BLaER1 (cell line): ENCODE measurements at regions not wholly inside any gene's neighbourhood (a gene's known extent, or its start where the extent isn't known, plus 50 kb on each side); places are given as distances from the start of the nearest gene placed in this dataset.
"Not testable (repeated sequence)": the region's sequence is repeated elsewhere in the genome, so short reads cannot be mapped to it uniquely, and the experiment has no call there.

Source experiments
- H3K27ac ChIP-seq: shearing (Covaris generic); formaldehyde crosslinking; 2 replicates; pipeline ENCODE4 v1.8.1; 2022
- H3K27me3 ChIP-seq: shearing (Covaris generic); formaldehyde crosslinking; 2 replicates; pipeline ENCODE4 v1.8.1; 2022
- H3K36me3 ChIP-seq: shearing (Covaris generic); formaldehyde crosslinking; 2 replicates; pipeline ENCODE4 v1.8.1; 2022
- H3K4me1 ChIP-seq: shearing (Covaris generic); formaldehyde crosslinking; 2 replicates; pipeline ENCODE4 v1.8.1; 2022
- H3K4me2 ChIP-seq: shearing (Covaris generic); formaldehyde crosslinking; 2 replicates; pipeline ENCODE4 v1.8.1; 2022
- H3K4me3 ChIP-seq: shearing (Covaris generic); formaldehyde crosslinking; 2 replicates; pipeline ENCODE4 v1.8.1; 2022
- H3K9ac ChIP-seq: shearing (Covaris generic); formaldehyde crosslinking; 2 replicates; pipeline ENCODE4 v1.8.1; 2022
- H3K9me3 ChIP-seq: shearing (Covaris generic); formaldehyde crosslinking; 2 replicates; pipeline ENCODE4 v1.8.1; 2022
- H4K20me1 ChIP-seq: shearing (Covaris generic); formaldehyde crosslinking; 2 replicates; pipeline ENCODE4 v1.8.1; 2022
- Cebpa-rat ChIP-seq: shearing (Covaris generic); IDR thresholded peaks from 2 replicates; pipeline ENCODE4 v1.8.1; 2022

- Histone ChIP-seq H4K20me1 (no peaks in the 10 kb centered on the region), H3K9me3 (no peaks in the 10 kb centered on the region), H3K4me3 (no peak overlapping the region), H3K27ac (no peak overlapping the region), H3K4me2 (no peak overlapping the region), H3K9ac (no peak overlapping the region), H3K27me3 (no peaks in the 10 kb centered on the region), H3K36me3 (no peaks in the 10 kb centered on the region), H3K4me1 (no peaks in the 10 kb centered on the region)
- no peak for TF ChIP-seq Cebpa-rat
Measured at GRCh38 chr14:71764701-71765382, 167.4 kb upstream of the RGS6 start.

- Histone ChIP-seq H3K4me1 (no peaks in the 10 kb centered on the region), H3K9me3 (no peaks in the 10 kb centered on the region), H3K27me3 (no peaks in the 10 kb centered on the region), H3K36me3 (no peaks in the 10 kb centered on the region), H3K27ac (no peak overlapping the region), H3K9ac (no peak overlapping the region), H3K4me2 (no peak overlapping the region), H3K4me3 (no peak overlapping the region), H4K20me1 (no peaks in the 10 kb centered on the region)
- TF ChIP-seq Cebpa-rat: no peak
Measured at GRCh38 chr14:71765505-71765904, 166.7 kb upstream of the RGS6 start.

GRCh38 chr14:71770431-71770830 lies 161.8 kb upstream of the RGS6 start:
- no peak overlapping the region for H3K9ac ChIP-seq
- H3K36me3 ChIP-seq: no peaks in the 10 kb centered on the region
- H3K27me3 ChIP-seq: no peaks in the 10 kb centered on the region
- no peaks in the 10 kb centered on the region for H3K4me1 ChIP-seq
- no peak overlapping the region for H3K4me2 ChIP-seq
- no peak for TF ChIP-seq Cebpa-rat
- H3K27ac ChIP-seq: no peak overlapping the region
- H4K20me1 ChIP-seq: no peaks in the 10 kb centered on the region
- no peak overlapping the region for H3K4me3 ChIP-seq
- peaks cover 11% of the 10 kb centered on the region for H3K9me3 ChIP-seq

DNA sequence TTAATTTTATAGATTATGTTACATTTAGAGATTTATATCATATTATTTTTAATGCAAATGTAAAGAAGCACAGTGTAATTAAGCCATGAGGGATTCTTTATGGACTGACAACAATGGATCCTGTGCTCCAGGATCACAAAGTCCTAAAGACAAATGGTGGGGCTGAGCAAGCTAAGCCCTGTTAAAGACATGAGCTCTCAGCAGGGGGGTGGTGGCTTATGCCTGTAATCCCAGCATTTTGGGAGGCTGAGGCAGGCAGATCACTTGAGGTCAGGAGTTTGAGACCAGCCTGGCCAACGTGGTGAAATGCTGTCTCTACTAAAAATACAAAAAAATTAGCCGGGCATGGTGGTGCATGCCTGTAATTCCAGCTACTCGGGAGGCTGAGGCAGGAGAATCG lies 160.8 kb upstream of the RGS6 start:
- H3K4me1 ChIP-seq, H3K36me3 ChIP-seq, H4K20me1 ChIP-seq, H3K4me3 ChIP-seq, H3K9ac ChIP-seq, H3K4me2 ChIP-seq, H3K27ac ChIP-seq, H3K27me3 ChIP-seq: not testable (repeated sequence)
- peaks cover 11% of the 10 kb centered on the region for H3K9me3 ChIP-seq

DNA sequence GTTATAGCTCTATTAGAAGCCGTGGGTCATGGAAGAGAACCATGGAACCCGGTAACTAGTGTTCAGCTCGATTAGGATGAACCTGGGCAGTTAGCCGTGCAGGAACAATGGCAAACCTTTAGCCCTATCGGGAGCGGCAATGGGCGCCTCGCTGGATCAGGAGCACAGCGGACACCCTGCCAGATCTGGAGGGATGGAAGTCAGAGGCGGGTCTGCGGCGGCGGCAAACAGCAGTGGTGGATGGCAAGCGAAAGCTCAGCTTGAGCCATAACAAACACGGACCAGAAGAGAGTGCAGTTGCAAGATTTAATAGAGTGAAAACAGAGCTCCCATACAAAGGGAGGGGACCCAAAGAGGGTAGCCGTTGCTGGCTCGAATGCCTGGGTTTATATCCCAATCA lies 160.2 kb upstream of the RGS6 start:
- H3K27ac ChIP-seq, H3K36me3 ChIP-seq, H3K27me3 ChIP-seq, H3K4me2 ChIP-seq, H3K4me1 ChIP-seq, H3K9ac ChIP-seq, H4K20me1 ChIP-seq, H3K4me3 ChIP-seq: not testable (repeated sequence)
- peaks cover 11% of the 10 kb centered on the region for H3K9me3 ChIP-seq

- Histone ChIP-seq H3K27ac (no peak overlapping the region), H3K36me3 (no peaks in the 10 kb centered on the region), H3K4me2 (no peak overlapping the region), H4K20me1 (no peaks in the 10 kb centered on the region), H3K9ac (no peak overlapping the region), H3K27me3 (no peaks in the 10 kb centered on the region), H3K4me1 (no peaks in the 10 kb centered on the region), H3K4me3 (no peak overlapping the region), H3K9me3 (peaks cover 11% of the 10 kb centered on the region)
- TF ChIP-seq Cebpa-rat: no peak
Measured at GRCh38 chr14:71773898-71774481, 158.2 kb upstream of the RGS6 start.

GRCh38 chr14:71776471-71777360 lies 155.5 kb upstream of the RGS6 start:
- TF ChIP-seq Cebpa-rat: no peak
- no peaks in the 10 kb centered on the region for H3K36me3 ChIP-seq
- no peaks in the 10 kb centered on the region for H3K4me1 ChIP-seq
- peaks cover 11% of the 10 kb centered on the region for H3K9me3 ChIP-seq
- no peaks in the 10 kb centered on the region for H3K27me3 ChIP-seq
- no peak overlapping the region for H3K4me2 ChIP-seq
- H3K27ac ChIP-seq: no peak overlapping the region
- no peak overlapping the region for H3K9ac ChIP-seq
- no peaks in the 10 kb centered on the region for H4K20me1 ChIP-seq
- no peak overlapping the region for H3K4me3 ChIP-seq

GRCh38 chr14:71780075-71780474 lies 152.2 kb upstream of the RGS6 start:
- Histone ChIP-seq H3K27ac (no peak overlapping the region), H3K4me1 (no peaks in the 10 kb centered on the region), H3K27me3 (no peaks in the 10 kb centered on the region), H3K36me3 (no peaks in the 10 kb centered on the region), H3K4me2 (no peak overlapping the region), H3K4me3 (no peak overlapping the region), H4K20me1 (no peaks in the 10 kb centered on the region), H3K9ac (no peak overlapping the region), H3K9me3 (peaks cover 7% of the 10 kb centered on the region)
- no peak for TF ChIP-seq Cebpa-rat

GRCh38 chr14:71780822-71781221 lies 151.4 kb upstream of the RGS6 start:
- Histone ChIP-seq H3K9me3 (peaks cover 7% of the 10 kb centered on the region), H3K36me3 (no peaks in the 10 kb centered on the region), H3K27ac (no peak overlapping the region), H4K20me1 (no peaks in the 10 kb centered on the region), H3K9ac (no peak overlapping the region), H3K4me3 (no peak overlapping the region), H3K4me1 (no peaks in the 10 kb centered on the region), H3K4me2 (no peak overlapping the region), H3K27me3 (no peaks in the 10 kb centered on the region)
- no peak for TF ChIP-seq Cebpa-rat

- no peaks in the 10 kb centered on the region for H3K4me1 ChIP-seq
- H3K4me2 ChIP-seq: no peak overlapping the region
- H3K36me3 ChIP-seq: no peaks in the 10 kb centered on the region
- H3K27ac ChIP-seq: no peak overlapping the region
- peaks cover 7% of the 10 kb centered on the region for H3K9me3 ChIP-seq
- H3K27me3 ChIP-seq: no peaks in the 10 kb centered on the region
- no peak overlapping the region for H3K9ac ChIP-seq
- H3K4me3 ChIP-seq: no peak overlapping the region
- TF ChIP-seq Cebpa-rat: no peak
- H4K20me1 ChIP-seq: no peaks in the 10 kb centered on the region
Measured at GRCh38 chr14:71783088-71783487, 149.1 kb upstream of the RGS6 start.
